HS-27A (cell line): ENCODE measurements at regions not wholly inside any gene's neighbourhood (a gene's known extent, or its start where the extent isn't known, plus 50 kb on each side); places are given as distances from the start of the nearest gene placed in this dataset.
A peak's percentile ranks its signal among the peaks of the same experiment; 100 is the strongest.

Experiments
- DNase-seq: peaks from one replicate; pipeline ENCODE4 v3.0.0-alpha.2; 2012; ENCODE audit warnings: low read depth, missing footprints

DNA sequence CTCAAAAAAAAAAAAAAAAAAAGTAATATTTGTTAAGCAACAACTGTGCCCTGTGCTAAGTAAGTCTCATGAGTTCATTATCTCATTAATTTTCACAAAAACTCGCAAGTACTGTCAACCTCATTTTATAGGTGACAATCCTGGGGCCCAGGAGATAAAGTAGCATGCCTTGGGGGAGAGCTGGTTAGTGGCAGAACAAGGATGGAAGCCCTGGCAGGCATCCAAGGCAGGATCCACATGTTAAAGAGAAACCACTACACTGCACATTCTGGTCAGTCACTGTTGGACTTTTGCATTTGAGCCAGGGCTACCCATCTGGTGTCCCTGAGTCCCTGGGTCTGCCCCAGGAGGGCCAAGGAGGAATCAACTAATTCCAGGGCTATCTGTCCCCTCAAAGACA, 54.6 kb downstream of the ZFP36L2 start:
- no peak for DNase-seq

DNA sequence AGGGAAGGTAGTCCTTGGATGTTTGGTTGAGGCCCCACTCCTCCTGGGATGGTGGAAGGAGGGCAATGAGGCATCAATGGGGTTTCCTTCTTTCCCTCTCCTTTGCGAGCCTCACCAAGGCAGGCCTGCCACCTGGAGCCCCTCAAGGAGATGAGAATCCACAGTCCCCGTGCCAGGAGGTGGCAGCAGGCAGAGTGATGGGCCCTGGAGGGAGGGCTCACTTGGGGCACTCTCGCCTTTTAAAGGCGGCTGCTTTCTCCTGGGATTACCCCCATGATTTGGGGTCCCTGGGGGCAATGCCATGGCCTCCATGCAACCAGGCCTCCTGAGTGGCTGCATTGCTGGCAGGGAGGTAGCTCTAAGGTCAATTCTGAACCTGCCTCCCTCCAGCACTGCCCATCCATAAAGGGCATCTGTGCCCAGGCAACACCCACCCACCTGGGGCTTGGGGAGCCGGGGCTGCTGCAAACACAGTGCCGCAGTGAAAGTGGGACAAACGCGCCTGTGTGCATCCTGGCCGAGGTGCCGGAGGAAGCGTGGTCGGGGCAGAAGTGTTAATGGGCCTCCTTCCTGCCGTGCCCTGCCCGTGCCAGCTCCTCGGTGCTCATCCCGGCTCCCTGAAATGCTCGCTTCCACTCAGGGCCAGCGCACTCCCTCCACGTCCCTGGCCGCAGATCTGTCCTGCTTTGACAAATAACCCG, 55.9 kb downstream of the ZFP36L2 start:
- DNase-seq, result no peak

DNA sequence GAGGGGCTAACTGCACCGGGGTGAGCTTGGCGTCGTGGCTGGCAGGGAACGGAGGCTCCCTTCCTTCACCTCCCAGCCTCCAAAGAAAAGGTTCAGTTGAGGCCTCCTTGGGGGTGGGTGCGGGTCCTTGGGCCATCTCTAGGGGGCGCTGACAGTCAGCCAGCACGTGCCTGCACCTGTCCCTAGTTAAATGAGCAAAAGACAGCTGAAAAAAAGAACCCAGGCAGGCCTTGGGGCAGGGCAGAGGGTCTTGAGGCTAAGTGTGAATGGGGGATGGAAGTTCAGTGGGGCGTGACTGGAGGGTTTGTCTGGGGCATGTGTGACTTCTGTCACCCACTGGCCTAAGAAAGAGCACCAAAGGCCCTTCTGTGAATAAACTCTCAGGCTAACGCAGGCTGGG, 56.4 kb downstream of the ZFP36L2 start:
- no peak for DNase-seq

DNA sequence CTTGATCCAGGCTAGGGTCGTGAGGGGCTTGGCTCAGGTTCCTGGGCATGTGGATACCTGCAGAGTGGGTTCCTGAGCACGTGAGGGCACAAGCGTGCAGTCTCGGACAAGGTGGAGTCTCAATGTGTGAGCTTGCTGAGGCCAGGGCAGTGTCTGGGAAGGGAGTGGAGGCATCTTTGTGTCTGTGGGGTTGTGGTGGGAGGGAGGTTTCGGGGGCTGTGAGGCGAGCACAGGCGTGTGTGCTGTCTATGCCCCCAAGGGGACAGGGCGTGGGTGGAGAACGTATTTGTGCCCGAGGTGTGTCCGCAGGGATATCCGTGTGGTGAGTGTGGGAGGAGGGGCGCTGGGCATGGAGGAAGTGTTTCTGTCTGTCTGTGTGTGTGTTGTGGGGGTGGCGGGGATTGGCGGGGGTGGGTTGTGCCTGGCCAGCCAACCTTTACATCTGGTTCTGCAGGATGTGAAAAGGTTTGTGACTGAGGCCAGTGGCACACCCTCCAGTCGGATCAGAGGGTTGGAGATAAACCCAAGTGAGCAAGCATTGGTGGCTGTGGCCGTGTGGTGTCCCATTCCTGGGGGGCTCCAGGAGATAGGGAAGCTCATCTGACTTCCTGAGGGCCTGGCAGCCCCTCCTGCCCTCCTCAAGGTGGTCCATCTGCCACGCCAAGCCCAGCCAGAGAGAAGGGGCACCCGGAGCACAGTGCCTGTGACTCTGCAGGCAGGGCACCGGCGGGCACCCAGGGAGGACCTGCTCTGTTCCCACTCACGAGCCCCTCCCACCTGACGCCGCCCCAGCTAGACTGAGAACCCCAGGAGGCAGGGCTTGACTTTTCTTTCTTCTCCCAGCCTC, 57.1 kb downstream of the ZFP36L2 start:
- DNase-seq, result no peak

DNA sequence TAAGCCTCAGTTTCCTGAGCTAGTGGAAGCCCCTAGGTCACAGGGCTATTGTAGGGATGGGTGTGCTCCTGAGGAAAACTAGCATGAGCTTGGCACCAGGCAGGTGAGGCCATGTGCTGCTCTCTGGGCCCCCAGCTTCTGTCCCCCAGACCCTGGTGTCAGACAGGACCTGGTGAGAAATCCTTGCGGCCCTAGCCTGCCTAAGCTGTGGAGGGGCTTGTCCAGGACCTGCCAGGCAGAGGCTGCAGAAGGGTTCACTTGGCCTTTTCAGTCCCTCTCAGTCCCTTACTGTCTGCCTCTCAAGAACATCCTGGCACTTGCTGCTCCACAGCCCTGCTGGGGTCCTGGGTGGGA, 58.4 kb downstream of the ZFP36L2 start:
- no peak for DNase-seq

DNA sequence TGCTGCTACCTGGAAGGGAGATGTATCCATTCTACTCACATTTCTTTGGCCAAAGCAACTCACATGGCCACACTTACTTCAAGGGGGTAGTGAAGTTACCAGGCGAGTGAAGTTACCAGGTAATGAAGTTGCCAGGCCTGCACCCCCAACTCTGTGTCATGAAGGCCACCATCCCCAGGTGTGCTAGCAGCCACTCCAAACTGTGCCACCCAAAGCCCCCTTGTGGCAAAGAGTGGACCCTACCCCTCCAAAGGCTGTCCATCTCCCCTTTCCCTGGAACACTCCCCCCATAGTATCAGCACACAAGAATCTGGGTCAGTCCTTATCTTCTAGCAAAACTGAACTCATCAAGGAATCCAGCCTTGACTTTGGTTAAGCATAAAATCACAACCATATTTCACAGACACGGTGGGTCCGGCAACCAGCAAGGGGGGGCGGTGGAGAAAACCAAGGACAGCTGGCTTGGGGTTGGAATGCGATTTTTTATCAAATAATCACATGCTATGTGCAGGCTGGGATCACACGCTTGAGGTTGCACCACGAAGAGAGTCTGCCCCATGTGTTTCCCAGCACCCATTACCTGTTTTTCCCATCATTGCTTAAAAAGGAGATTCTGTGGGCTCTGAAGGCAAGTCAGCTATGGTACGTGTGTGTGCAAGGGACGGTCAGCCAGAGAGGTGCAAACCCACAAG, 60.9 kb downstream of the ZFP36L2 start:
- DNase-seq, result no peak

DNA sequence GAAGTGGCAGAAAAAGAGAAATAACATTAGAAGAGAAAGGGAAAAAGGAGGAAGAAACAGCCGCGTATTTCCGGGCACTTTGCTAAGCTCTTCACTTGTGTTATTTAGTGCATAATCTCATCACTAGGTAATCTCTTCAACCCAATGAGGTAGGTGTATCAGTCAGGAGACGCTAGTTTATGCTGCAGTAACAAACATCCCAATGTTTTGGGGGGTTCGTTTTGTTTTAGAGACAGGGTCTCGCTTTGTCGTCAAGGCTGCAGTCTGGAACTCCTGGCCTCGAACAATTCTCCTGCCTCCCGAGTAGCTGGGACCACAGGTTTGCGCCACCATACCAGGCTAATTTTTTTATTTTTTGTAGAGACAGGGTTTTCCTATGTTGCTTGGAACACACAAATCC, 61.7 kb downstream of the ZFP36L2 start:
- no peak for DNase-seq

DNA sequence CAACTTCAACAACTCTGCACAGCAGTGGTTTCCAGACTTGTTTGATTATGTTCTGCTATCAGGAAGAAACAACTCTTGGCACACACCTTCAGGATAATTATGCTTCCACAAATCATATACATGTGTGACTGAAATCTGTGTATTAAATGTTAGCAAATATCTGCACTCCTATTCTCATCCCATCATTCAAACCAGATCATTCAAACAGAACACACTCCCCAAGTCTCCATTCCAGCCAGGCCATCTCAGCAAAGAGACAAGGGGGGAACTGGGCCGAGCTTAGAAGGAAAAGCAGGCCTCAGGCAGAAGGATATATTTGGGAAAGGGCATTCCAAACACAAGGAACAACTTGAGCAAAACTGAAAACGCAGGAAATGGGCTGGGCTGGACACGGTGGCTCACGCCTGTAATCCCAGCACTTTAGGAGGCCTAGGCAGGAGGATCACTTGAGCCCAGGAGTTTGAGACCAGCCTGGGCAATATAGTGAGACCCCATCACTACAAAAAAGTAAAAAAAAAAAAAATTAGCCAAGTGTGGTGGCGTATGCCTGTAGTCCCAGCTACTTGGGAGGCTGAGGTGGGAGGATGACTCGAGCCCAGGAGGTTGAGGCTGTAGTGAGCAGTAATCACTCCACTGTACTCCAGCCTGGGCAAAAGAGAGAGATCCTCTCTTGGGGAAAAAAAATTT, 62.7 kb downstream of the ZFP36L2 start:
- no peak for DNase-seq

DNA sequence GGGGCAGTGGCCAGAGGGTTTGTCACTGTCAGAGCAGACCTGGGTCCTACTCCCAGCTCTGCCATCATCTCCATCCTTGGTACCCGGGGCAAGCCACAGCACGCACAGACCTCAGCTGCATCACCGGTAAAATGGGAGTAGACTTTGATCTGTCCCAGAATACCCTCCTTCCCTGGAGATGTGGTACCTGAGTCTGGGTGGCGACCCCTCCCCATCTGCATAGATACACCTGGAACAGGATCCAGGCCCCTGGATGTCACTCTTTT, 64.0 kb downstream of the ZFP36L2 start:
- DNase-seq, result no peak

DNA sequence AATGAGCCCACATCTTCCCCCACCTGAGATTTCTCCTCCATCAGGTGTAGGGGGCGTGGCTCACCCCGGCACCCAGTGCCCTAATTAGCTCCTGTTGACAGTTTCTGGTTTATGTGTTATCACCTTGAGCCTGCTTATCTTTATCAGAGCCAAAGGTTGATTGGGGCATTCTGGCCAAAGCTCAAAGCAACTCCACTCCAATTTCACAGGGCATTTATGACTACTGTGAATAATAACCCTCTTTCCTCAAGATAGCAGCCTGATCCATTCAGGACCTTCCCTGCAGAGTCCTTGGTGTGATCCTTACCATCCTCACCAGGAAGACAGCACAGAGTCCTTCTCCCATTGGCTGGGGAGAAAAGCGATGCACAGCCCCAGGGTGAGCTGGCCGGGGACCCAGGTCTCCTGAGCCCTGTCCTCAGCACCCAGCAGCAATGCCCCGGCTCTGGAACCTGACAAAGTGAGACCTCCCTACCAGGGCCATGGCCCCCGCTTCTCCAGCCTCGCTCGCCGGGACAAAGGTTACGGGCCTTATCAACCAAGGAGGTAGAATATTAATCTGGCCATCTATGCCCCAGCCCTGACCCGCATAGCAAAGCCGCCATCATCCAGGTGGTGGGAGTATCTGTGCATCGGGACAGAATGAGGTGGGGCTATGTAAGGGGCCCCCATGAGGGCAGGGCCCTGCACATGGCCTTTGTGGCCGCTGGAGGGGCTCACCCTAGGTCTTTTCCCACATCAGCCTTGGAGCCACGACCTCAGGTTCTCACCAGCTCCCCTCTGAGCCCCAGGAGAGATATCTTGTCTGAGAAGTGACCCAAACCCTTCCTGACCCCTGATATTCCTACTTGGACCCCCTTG, 64.5 kb downstream of the ZFP36L2 start:
- no peak for DNase-seq

DNA sequence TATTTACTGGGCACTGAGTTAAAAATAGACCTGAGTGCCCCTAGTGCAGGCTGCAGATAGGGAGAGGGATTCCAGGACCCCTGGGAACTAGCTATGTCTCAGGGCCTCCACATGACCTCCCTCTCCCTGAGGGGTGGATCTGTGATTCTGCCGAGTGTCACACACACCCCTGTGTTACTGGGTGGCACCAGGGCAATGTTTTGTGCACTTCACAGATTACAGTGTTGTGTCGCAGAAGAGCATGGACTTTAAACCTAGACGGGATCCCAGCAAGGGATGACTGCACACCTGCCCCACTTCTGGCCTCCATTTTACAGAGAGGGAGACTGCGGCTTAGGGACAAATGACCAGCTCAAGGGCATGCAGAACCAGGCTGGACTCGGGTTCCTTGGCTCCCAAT, 65.6 kb downstream of the ZFP36L2 start:
- no peak for DNase-seq

DNA sequence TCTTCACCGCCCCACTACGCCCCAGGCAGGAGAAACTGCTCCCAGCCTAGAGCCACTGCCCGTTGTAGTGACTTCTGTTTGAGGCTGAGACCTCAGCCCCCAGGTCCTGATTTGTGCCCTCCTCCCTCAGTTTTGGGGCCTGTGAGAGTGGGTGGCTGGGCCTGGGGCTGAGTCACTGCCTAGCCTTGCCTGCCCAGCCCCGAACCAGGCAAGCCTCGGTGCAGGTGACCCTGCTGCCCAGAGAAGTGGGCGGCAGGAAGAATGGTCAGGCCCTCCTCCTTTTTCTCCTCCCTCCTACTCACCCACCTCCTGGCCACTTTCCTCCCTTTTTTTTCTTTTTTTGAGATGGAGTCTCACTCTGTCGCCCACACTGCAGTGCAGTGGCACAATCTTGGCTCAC, 66.6 kb downstream of the ZFP36L2 start:
- DNase-seq, result no peak

DNA sequence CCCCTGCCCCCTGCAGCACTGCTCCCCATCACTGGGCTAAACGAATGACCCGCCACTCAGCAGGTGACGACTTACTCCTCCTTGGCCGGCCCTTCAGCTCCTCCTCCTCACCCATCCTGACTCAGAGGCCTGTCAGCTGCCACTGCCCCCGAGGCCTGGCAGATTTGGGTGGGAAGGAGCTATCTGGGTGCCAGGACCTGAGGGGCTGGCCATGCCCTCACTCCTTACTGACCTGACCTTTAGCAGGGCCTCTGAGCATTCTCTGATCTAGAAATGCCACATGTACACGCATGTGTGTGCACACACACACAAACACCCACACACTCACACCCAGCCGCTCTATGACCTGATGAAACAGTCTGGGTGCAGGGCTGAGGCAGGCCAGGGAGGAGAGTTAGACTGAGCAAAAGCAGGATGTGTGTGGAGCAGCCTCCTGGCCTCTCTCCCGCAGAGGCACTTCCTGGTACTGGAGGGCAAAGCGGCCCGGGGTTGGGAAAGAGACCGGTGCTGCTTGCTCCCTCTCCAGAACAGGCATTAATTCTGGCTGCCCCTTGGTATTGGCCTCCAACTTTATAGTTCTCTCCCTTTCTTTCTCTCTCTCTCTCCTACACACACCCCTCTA, 68.0 kb downstream of the ZFP36L2 start:
- DNase-seq, result peak; percentile 50

DNA sequence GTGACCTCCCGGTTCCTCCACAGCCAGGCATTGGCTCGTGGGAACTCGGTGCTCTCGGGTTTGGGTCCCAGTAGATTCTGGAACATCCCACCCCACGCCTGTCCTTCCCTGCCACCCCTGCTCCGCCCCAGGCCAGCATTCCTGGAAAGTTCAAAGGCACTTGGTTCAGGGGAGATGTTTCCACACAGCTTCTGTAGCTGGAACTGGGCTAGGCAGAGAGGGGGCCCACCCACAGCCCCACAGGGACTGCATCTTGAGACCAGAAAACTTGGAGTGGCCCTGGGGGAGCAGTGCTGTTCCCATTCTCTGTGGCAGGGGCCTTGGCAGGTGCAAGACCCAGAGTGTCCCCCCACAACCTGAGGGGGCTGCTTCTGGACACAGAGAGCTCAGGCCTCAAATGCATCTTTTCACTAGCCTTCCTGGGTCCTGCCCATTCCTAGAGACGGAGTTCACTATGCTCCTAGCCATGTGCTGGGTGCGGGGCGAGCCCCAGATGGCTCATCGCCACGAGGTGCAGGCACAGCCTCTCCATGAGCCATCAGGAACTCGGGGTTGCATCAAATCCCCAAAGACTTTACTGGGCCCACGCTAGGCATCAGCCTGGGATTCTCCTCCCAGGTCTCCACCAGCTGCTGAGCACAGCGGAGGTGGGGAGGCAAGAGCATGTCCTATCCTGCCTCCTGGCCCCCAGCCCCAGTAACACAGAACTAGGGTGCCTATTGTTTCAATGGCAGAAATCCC, 68.7 kb downstream of the ZFP36L2 start:
- no peak for DNase-seq

DNA sequence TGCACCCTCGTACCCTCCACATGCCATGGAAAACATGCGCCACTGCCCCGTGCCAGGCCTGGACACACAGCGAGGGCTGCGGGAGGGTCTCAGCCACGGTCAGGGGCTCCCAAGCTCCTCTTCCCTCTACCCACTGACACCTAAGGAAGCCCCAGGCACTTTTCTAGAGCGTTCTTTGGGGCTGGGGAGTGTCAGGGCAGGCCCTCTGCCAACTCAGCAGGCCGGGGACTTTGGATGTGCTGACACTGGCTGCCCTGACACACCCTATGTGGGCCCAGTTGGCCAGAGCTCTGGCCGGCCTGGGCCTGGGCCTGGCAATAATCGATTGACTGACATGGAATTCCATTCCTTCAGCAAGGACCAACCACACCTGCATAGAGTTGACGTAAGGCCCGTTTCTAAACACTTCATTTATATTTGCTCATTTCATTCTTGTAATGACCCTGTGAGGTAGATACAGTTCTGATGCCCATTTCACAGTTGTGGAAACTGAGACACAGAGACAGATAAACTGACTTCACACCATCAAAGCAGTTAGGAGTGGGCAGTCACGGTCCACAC, 70.5 kb downstream of the ZFP36L2 start:
- DNase-seq, result no peak

DNA sequence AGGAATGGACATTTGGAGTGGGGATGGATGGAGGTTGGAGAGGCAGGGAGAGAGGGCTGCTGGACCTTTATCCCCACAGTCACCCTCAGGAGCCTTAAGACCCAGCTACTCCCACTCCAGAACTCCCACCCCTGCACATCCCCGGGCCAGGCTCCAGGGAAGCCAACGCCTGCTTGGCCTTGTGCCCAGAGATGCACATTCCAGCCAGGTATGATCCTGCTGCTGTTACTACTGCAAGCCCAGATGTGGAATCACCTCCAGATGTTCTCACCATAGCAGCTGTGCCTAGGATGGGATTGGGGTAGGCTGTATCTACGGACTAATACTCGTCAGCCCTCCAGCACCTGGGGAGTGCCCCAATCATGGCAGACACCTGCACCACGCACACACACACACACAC, 71.7 kb downstream of the ZFP36L2 start:
- no peak for DNase-seq

DNA sequence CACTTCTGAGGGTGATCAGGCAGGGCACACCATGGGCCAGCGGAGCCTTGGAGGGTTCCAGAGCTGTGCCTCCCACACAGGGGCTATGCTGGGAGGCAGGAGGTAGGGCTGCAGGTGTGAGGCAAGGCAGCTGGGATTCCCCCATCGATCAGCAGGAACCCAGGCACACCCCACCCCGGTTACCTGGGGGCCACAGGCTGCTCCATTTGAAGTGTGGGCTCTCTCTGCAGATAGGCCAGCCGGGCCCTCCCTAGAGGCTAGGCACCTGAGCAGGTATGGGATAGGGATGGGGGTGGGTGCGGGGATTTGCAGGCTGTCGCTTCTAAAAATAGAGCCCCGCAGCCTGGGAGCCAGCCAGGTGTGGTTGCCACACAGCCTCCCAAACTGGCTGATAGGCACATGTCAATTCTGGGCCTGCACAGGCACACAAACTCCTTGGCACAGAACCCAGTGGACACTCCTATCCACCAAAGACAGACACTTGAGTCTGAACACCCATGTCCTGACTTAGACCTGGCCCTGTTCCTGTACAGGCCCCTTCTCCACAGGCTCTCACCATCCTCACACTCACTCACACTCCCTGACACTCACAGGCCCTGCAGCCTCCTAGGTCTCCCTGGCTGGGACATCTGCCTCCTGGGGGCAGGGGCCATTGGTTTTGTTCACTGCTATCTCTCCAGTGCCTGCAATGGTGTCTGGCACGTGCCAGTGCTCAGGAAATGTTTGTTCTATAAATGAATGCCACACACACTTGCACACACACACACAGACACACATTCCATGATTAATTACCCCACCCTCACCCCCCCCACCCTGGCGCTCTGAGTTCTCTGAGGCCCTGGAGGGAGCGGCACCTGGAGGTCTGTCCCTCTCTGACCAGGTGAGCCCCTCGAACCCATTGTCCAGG, 73.4 kb downstream of the ZFP36L2 start:
- DNase-seq, result no peak

DNA sequence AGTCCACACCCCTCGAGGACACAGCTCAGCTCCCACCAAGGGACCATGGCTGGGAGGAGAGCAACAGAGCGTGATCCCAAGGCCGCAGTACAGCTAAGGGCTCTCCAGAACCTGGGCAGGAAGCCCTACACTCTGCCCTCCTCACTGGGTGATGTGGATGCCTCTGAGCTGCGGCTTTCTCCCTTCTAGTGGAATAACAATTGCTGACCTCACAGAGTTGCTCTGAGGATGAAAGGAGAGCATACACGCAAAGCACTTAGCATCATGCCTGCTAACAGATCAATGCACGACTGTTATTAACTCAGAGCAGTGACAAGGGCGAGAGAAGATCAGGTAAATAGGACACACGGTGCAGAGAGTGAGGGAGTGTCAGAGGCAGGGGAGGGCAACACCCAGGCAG, 74.2 kb downstream of the ZFP36L2 start:
- no peak for DNase-seq

DNA sequence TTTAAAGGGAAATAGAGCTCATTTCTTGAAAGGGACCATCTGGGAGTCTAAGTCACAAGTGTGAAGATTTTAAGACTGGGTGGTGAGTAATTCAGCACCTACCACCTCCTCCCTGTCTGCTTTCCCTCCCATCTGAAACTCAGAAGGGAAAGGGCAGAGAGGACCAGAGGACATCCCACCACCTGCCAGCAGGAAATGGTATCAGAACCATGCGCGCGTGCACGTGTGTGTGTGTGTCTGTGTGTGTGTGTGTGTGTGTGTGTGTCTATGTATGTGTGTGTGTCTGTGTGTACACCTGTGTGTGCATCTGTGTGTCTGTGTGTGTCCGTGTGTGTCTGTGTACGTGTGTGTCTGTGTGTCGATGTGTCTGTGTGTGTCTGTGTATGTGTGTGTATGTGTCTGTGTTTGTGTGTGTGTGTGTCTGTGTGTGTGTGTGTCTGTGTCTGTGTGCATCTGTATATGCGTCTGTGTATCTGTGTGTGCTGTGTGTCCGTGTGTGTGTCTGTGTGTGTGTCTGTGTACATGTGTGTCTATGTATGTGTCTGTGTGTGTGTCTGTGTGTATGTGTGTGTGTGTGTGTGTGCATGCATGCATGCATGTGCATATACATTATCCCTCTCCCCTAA, 76.8 kb downstream of the ZFP36L2 start:
- no peak for DNase-seq
